Suprapubic skin (tissue), 4 donors: ENCODE measurements at regions not wholly inside any gene's neighbourhood (a gene's known extent, or its start where the extent isn't known, plus 50 kb on each side); places are given as distances from the start of the nearest gene placed in this dataset.
"Not testable (repeated sequence)": the region's sequence is repeated elsewhere in the genome, so short reads cannot be mapped to it uniquely, and the experiment has no call there.

Experiments used
- DNase-seq, 2 donors: peaks; one replicate each; pipeline ENCODE4 v3.0.0-alpha.2; 2019; ENCODE audit warnings: low spot score in 2 of 2
- H3K27ac ChIP-seq: fragments of 200-600 bp; sonication (generic); one replicate; pipeline ENCODE4 v1.5.1; 2019
- H3K27me3 ChIP-seq: fragments of 200-600 bp; sonication (generic); one replicate; pipeline ENCODE4 v1.5.1; 2019
- H3K36me3 ChIP-seq: fragments of 200-600 bp; sonication (generic); one replicate; pipeline ENCODE4 v1.5.1; 2019
- H3K4me1 ChIP-seq: fragments of 200-600 bp; sonication (generic); one replicate; pipeline ENCODE4 v1.5.1; 2019
- H3K4me3 ChIP-seq: fragments of 200-600 bp; sonication (generic); one replicate; pipeline ENCODE4 v1.5.1; 2019; ENCODE audit warnings: mild to moderate bottlenecking
- H3K9me3 ChIP-seq: fragments of 200-600 bp; sonication (generic); one replicate; pipeline ENCODE4 v1.5.1; 2019
- CTCF ChIP-seq, 2 donors: fragments of 200-600 bp in 1 of 2; fragments of 450-650 bp in 1 of 2; sonication (generic) in 1 of 2; IDR thresholded peaks; one replicate each; pipeline ENCODE4 v1.5.1; 2016 to 2019; ENCODE audit warnings: antibody characterized with exemption in 2 of 2, mild to moderate bottlenecking in 1 of 2, moderate library complexity in 1 of 2
- EP300 ChIP-seq: sonication (generic); formaldehyde crosslinking; IDR thresholded peaks from one replicate; pipeline ENCODE4 v1.6.1; 2017; ENCODE audit warnings: antibody characterized with exemption
- POLR2A ChIP-seq, 2 donors: fragments of 450-650 bp; IDR thresholded peaks; one replicate each; pipeline ENCODE4 v1.6.1; 2017; ENCODE audit warnings: antibody characterized with exemption in 2 of 2, mild to moderate bottlenecking in 2 of 2, moderate library complexity in 2 of 2
- POLR2AphosphoS5 ChIP-seq, 3 donors: sonication (generic); formaldehyde crosslinking; IDR thresholded peaks; one replicate each; pipeline ENCODE4 v1.6.1; 2017; ENCODE audit warnings: antibody characterized with exemption in 3 of 3
- WGBS: methylation state at CpG from one replicate; pipeline ENCODE4 v1.1.5; 2018; 5-methylcytosine and 5-hydroxymethylcytosine counted together

- no peak for TF ChIP-seq POLR2A (IDR thresholded peaks at IDR 0.05)
- no peak for TF ChIP-seq EP300
- TF ChIP-seq POLR2AphosphoS5 (IDR thresholded peaks at IDR 0.05), result no peak
- TF ChIP-seq CTCF (IDR thresholded peaks at IDR 0.05), result no peak
- peak; percentile 44 to 59 for DNase-seq
- Histone ChIP-seq H3K4me1 (no peaks in the 10 kb centered on the region), H3K27ac (no peak overlapping the region), H3K36me3 (no peaks in the 10 kb centered on the region), H3K9me3 (peaks cover 28% of the 10 kb centered on the region), H3K4me3 (no peak overlapping the region), H3K27me3 (no peaks in the 10 kb centered on the region)
- 73% methylated on average over 4 of the region's 5 CpGs for WGBS
Measured at GRCh38 chr15:25250011-25250596, 188.7 kb downstream of the UBE3A start.

GRCh38 chr15:25250906-25251622, 187.8 kb downstream of the UBE3A start:
- H3K9me3 ChIP-seq, result peaks cover 35% of the 10 kb centered on the region
- DNase-seq, result peak; percentile 42 to 60
- H3K4me1 ChIP-seq, result no peaks in the 10 kb centered on the region
- H3K36me3 ChIP-seq, result no peaks in the 10 kb centered on the region
- H3K27ac ChIP-seq, result no peak overlapping the region
- no peak for TF ChIP-seq POLR2A (IDR thresholded peaks at IDR 0.05)
- no peak for TF ChIP-seq EP300
- no peak for TF ChIP-seq CTCF (IDR thresholded peaks at IDR 0.05)
- no peak for TF ChIP-seq POLR2AphosphoS5 (IDR thresholded peaks at IDR 0.05)
- H3K27me3 ChIP-seq, result no peaks in the 10 kb centered on the region
- 96% methylated on average over 9 of the region's 14 CpGs for WGBS
- H3K4me3 ChIP-seq, result no peak overlapping the region

- H3K4me3 ChIP-seq, result no peak overlapping the region
- H3K36me3 ChIP-seq, result no peaks in the 10 kb centered on the region
- no peak overlapping the region for H3K27ac ChIP-seq
- WGBS, result 76% methylated on average over 7 of the region's 17 CpGs
- peak; percentile 34 to 69 for DNase-seq
- H3K27me3 ChIP-seq, result no peaks in the 10 kb centered on the region
- peaks cover 42% of the 10 kb centered on the region for H3K9me3 ChIP-seq
- H3K4me1 ChIP-seq, result no peaks in the 10 kb centered on the region
- TF ChIP-seq EP300, result no peak
- no peak for TF ChIP-seq CTCF (IDR thresholded peaks at IDR 0.05)
- TF ChIP-seq POLR2AphosphoS5 (IDR thresholded peaks at IDR 0.05), result no peak
- TF ChIP-seq POLR2A (IDR thresholded peaks at IDR 0.05), result no peak
Measured at GRCh38 chr15:25251700-25252390, 187.0 kb downstream of the UBE3A start.

- not testable (repeated sequence) for H3K4me1 ChIP-seq, DNase-seq, H3K36me3 ChIP-seq, H3K27me3 ChIP-seq, H3K4me3 ChIP-seq, H3K27ac ChIP-seq
- peaks cover 42% of the 10 kb centered on the region for H3K9me3 ChIP-seq
- 94% methylated on average over 6 of the region's 35 CpGs for WGBS
Measured at GRCh38 chr15:25253048-25253973, 185.5 kb downstream of the UBE3A start.

GRCh38 chr15:25268166-25268565, 170.7 kb downstream of the UBE3A start:
- TF ChIP-seq CTCF (IDR thresholded peaks at IDR 0.05), result no peak
- TF ChIP-seq EP300, result no peak
- TF ChIP-seq POLR2AphosphoS5 (IDR thresholded peaks at IDR 0.05), result no peak
- no peak for TF ChIP-seq POLR2A (IDR thresholded peaks at IDR 0.05)
- H3K4me3 ChIP-seq, result no peak overlapping the region
- H3K36me3 ChIP-seq, result no peaks in the 10 kb centered on the region
- no peaks in the 10 kb centered on the region for H3K27me3 ChIP-seq
- no peak overlapping the region for H3K27ac ChIP-seq
- DNase-seq, result no peak
- 47% methylated on average over 6 of the region's 6 CpGs for WGBS
- H3K9me3 ChIP-seq, result peaks cover 10% of the 10 kb centered on the region
- no peaks in the 10 kb centered on the region for H3K4me1 ChIP-seq
